ENCODE measurements at regions not wholly inside any gene's neighbourhood (a gene's known extent, or its start where the extent isn't known, plus 50 kb on each side); places are given as distances from the start of the nearest gene placed in this dataset.
"Not testable (repeated sequence)": the region's sequence is repeated elsewhere in the genome, so short reads cannot be mapped to it uniquely, and the experiment has no call there.

DNA sequence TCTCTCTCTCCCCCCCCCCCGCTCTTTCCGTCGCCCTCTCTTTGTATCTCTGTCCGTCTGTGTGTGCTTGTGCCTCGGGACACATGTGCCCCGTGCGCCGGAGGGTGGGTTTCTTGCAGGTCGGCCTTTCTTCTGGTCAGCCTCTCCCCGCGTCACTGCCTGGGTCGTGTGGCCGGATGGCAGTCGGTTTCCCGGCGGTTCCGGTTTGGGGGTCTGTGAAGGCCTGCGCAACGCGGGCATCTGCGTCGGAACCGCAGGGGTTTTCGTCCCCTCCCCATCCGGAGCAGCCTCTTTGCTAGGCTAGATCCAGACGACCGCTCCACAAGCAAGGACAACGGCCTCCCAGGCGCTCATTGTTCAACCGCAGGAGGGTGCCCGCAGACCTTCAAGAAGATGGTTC, 1398.6 kb upstream of the PCDH10 start:
- H3K9me3 ChIP-seq; H3K27me3 ChIP-seq (replicated peaks; ENCODE audit: insufficient read depth); H3K27ac ChIP-seq; ATAC-seq (ENCODE audit: insufficient number of reproducible peaks, low FRiP score, low read depth); H3K4me1 ChIP-seq (ENCODE audit: control insufficient read depth in 1 of 2, low read depth in 2 of 2); H3K4me3 ChIP-seq; H3K36me3 ChIP-seq; DNase-seq (ENCODE audit: low spot score): not testable (repeated sequence)

GRCh38 chr4:131762234-131762633, 1386.9 kb upstream of the PCDH10 start:
- not testable (repeated sequence) for H3K4me1 ChIP-seq (ENCODE audit: control insufficient read depth in 1 of 2, low read depth in 2 of 2); H3K36me3 ChIP-seq; DNase-seq (ENCODE audit: low spot score); H3K4me3 ChIP-seq; H3K27ac ChIP-seq; ATAC-seq (ENCODE audit: insufficient number of reproducible peaks, low FRiP score, low read depth); H3K27me3 ChIP-seq (replicated peaks; ENCODE audit: insufficient read depth); H3K9me3 ChIP-seq

DNA sequence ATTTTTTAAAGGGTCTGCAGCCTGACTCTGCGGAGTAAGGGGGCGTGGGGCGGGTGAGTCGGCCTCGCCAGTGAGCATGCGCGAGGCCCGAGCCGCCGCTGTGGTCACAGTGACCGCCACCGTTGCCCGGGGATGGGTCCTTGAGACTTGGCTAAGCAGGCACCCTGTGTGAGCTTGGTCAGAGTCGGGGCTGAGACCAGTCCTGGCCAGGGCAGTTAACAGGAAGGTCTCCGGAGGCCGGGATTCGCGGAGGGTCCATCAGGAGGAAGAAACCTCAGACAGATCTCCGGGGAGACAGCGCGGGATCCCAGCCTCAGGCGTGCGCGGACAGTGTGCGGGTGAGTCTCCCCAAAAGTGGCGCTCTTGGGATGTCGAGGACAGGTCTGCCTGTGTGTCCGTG, 1384.4 kb upstream of the PCDH10 start:
- TF ChIP-seq, protein P1, sequence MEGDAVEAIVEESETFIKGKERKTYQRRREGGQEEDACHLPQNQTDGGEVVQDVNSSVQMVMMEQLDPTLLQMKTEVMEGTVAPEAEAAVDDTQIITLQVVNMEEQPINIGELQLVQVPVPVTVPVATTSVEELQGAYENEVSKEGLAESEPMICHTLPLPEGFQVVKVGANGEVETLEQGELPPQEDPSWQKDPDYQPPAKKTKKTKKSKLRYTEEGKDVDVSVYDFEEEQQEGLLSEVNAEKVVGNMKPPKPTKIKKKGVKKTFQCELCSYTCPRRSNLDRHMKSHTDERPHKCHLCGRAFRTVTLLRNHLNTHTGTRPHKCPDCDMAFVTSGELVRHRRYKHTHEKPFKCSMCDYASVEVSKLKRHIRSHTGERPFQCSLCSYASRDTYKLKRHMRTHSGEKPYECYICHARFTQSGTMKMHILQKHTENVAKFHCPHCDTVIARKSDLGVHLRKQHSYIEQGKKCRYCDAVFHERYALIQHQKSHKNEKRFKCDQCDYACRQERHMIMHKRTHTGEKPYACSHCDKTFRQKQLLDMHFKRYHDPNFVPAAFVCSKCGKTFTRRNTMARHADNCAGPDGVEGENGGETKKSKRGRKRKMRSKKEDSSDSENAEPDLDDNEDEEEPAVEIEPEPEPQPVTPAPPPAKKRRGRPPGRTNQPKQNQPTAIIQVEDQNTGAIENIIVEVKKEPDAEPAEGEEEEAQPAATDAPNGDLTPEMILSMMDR (IDR thresholded peaks at IDR 0.05): no peak
- H3K27me3 ChIP-seq (replicated peaks; ENCODE audit: insufficient read depth): no peaks in the 10 kb centered on the region
- no peak overlapping the region for H3K4me3 ChIP-seq
- H3K36me3 ChIP-seq: no peaks in the 10 kb centered on the region
- no peak for DNase-seq (ENCODE audit: low spot score)
- no peak overlapping the region for H3K27ac ChIP-seq
- no peaks in the 10 kb centered on the region for H3K9me3 ChIP-seq
- no peaks in the 10 kb centered on the region for H3K4me1 ChIP-seq (ENCODE audit: control insufficient read depth in 1 of 2, low read depth in 2 of 2)
- no peak for ATAC-seq (ENCODE audit: insufficient number of reproducible peaks, low FRiP score, low read depth)

- DNase-seq (ENCODE audit: low spot score): not testable (repeated sequence)
These were observed 1374.7 kb upstream of the PCDH10 start for GRCh38 chr4:131774382-131774781.

DNA sequence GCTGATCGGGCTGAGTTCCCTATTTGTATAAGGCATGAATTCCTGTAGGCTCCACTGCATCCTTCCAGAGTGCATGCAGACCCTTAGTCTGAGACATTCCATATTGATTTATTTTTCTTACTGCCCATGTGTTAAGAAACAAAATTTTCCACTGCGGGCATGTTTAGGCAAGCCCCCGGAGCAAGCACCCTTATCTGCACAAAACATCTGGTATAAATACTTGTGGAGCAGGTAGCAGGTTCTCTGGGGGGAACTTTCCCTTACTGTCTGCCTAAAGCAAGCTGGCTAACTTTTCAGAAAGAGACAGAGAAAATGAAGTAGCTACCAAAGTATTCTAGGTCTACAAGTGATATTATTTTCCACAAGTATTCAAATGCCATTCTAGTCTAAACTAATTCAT, 1338.5 kb upstream of the PCDH10 start:
- H3K27ac ChIP-seq; H3K4me1 ChIP-seq (ENCODE audit: control insufficient read depth in 1 of 2, low read depth in 2 of 2); H3K9me3 ChIP-seq; DNase-seq (ENCODE audit: low spot score); ATAC-seq (ENCODE audit: insufficient number of reproducible peaks, low FRiP score, low read depth); H3K36me3 ChIP-seq; H3K4me3 ChIP-seq; H3K27me3 ChIP-seq (replicated peaks; ENCODE audit: insufficient read depth): not testable (repeated sequence)

More at GRCh38 chr4:131774382-131774781, 1374.7 kb upstream of the PCDH10 start:
- not testable (repeated sequence) for ATAC-seq (ENCODE audit: insufficient number of reproducible peaks, low FRiP score, low read depth); H3K36me3 ChIP-seq; H3K9me3 ChIP-seq; H3K27me3 ChIP-seq (replicated peaks; ENCODE audit: insufficient read depth); H3K27ac ChIP-seq; H3K4me3 ChIP-seq; H3K4me1 ChIP-seq (ENCODE audit: control insufficient read depth in 1 of 2, low read depth in 2 of 2)

All from thoracic aorta (tissue), 2 donors.